ENCODE measurements at regions not wholly inside any gene's neighbourhood (a gene's known extent, or its start where the extent isn't known, plus 50 kb on each side); places are given as distances from the start of the nearest gene placed in this dataset.

GRCh38 chr18:76616373-76616772, 121.3 kb upstream of the ZNF516 start:
- Histone ChIP-seq H4K20me1 (ENCODE audit: insufficient read depth, low read length) (no peaks in the 10 kb centered on the region), H3K23ac (ENCODE audit: low read depth, low read length) (no peak overlapping the region), H3K4me2 (ENCODE audit: low read depth, low read length) (no peak overlapping the region), H3K4me1 (ENCODE audit: control insufficient read depth, insufficient read depth, low read length) (peaks cover 16% of the 10 kb centered on the region), H2AFZ (replicated peaks; ENCODE audit: low read length, poor library complexity) (no peak overlapping the region), H3K9me3 (ENCODE audit: control insufficient read depth, insufficient read depth, low read length) (no peaks in the 10 kb centered on the region), H2BK5ac (ENCODE audit: low read depth, low read length, poor library complexity, severe bottlenecking) (no peak overlapping the region), H2AK9ac (replicated peaks; ENCODE audit: low read depth, low read length, poor library complexity) (no peak overlapping the region), H3K27me3 (ENCODE audit: control insufficient read depth, insufficient read depth, low read length) (no peaks in the 10 kb centered on the region), H3K27ac (ENCODE audit: insufficient read depth, low read length) (no peak overlapping the region), H2BK15ac (ENCODE audit: low read depth, low read length) (no peak overlapping the region), H3K9ac (ENCODE audit: low read depth, low read length) (no peak overlapping the region), H4K91ac (ENCODE audit: insufficient read depth, low read depth, low read length) (no peak overlapping the region), H2AK5ac (ENCODE audit: low read depth, low read length) (no peak overlapping the region), H3K9me1 (ENCODE audit: insufficient read depth, low read length) (no peaks in the 10 kb centered on the region), H3K4me3 (ENCODE audit: insufficient read depth, low read depth, low read length) (no peak overlapping the region), H3K56ac (ENCODE audit: extremely low read depth, insufficient read depth, low read length) (no peak overlapping the region), H3K36me3 (ENCODE audit: control insufficient read depth, insufficient read depth, low read length) (no peaks in the 10 kb centered on the region), H3K18ac (ENCODE audit: low read depth, low read length) (no peak overlapping the region), H4K5ac (ENCODE audit: low read depth, low read length) (no peak overlapping the region), H3K79me1 (ENCODE audit: low read depth in 1 of 2, low read length in 2 of 2) (no peaks in the 10 kb centered on the region), H3K4ac (ENCODE audit: low read depth, low read length) (no peak overlapping the region), H2BK20ac (ENCODE audit: low read depth, low read length) (no peak overlapping the region), H3K14ac (replicated peaks; ENCODE audit: low read depth, low read length) (no peak overlapping the region), H2BK120ac (ENCODE audit: low read depth, low read length) (no peak overlapping the region), H4K8ac (ENCODE audit: low read depth in 2 of 2, low read length in 2 of 2) (no peak overlapping the region)
- DNase-seq, result no peak
- BruUV-seq (replicated peaks), result no TSS peak
- dilution Hi-C loops (cut with HindIII; ENCODE audit: low sequenced_read_pairs, unreplicated experiment) (no loop called here), intact Hi-C loops (cut with micrococcal nuclease) (no loop called here), in situ Hi-C loops (cut with MboI; ENCODE audit: low sequenced_read_pairs) (no loop called here)
- 82% methylated on average over 4 of the region's 7 CpGs; no CpG with 5 or more reads in 1 of the 2 experiments for WGBS, 2 experiments (ENCODE audit: extremely low coverage in 2 of 2, insufficient read length in 1 of 2)
- CTCF ChIA-PET, result no interaction called here
- TF ChIP-seq FOS (IDR thresholded peaks at IDR 0.05; ENCODE audit: low read depth, low read length) (no peak), MXI1 (IDR thresholded peaks at IDR 0.05; ENCODE audit: borderline replicate concordance, low read depth, low read length) (no peak), BHLHE40 (IDR thresholded peaks at IDR 0.05; ENCODE audit: low read depth, low read length) (no peak), NFE2L2 (IDR thresholded peaks at IDR 0.05; ENCODE audit: low read depth, low read length) (no peak), POLR2A (IDR thresholded peaks at IDR 0.05; ENCODE audit: low read depth, low read length) (no peak), MAZ (IDR thresholded peaks at IDR 0.05; ENCODE audit: borderline replicate concordance, low read depth, low read length) (no peak), SMC3 (IDR thresholded peaks at IDR 0.05; ENCODE audit: low read depth, low read length) (no peak), CEBPB (IDR thresholded peaks at IDR 0.05; ENCODE audit: low read depth, low read length) (no peak), RAD21 (IDR thresholded peaks at IDR 0.05; ENCODE audit: low read length) (no peak), RFX5 (IDR thresholded peaks at IDR 0.05; ENCODE audit: low read depth, low read length) (no peak), MAFK (IDR thresholded peaks at IDR 0.05; ENCODE audit: low read depth, low read length) (no peak), ELK1 (IDR thresholded peaks at IDR 0.05; ENCODE audit: borderline replicate concordance, low read depth, low read length) (no peak), CHD1 (IDR thresholded peaks at IDR 0.05; ENCODE audit: low read depth, low read length) (no peak)
- TF ChIP-seq, protein P1, sequence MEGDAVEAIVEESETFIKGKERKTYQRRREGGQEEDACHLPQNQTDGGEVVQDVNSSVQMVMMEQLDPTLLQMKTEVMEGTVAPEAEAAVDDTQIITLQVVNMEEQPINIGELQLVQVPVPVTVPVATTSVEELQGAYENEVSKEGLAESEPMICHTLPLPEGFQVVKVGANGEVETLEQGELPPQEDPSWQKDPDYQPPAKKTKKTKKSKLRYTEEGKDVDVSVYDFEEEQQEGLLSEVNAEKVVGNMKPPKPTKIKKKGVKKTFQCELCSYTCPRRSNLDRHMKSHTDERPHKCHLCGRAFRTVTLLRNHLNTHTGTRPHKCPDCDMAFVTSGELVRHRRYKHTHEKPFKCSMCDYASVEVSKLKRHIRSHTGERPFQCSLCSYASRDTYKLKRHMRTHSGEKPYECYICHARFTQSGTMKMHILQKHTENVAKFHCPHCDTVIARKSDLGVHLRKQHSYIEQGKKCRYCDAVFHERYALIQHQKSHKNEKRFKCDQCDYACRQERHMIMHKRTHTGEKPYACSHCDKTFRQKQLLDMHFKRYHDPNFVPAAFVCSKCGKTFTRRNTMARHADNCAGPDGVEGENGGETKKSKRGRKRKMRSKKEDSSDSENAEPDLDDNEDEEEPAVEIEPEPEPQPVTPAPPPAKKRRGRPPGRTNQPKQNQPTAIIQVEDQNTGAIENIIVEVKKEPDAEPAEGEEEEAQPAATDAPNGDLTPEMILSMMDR (conservative IDR thresholded peaks at IDR 0.05; ENCODE audit: low read depth, low read length), result no peak
- TF ChIP-seq, protein P2, sequence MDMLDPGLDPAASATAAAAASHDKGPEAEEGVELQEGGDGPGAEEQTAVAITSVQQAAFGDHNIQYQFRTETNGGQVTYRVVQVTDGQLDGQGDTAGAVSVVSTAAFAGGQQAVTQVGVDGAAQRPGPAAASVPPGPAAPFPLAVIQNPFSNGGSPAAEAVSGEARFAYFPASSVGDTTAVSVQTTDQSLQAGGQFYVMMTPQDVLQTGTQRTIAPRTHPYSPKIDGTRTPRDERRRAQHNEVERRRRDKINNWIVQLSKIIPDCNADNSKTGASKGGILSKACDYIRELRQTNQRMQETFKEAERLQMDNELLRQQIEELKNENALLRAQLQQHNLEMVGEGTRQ (IDR thresholded peaks at IDR 0.05; ENCODE audit: low read depth, low read length), result no peak
- POLR2A ChIA-PET (ENCODE audit: unreplicated experiment), result no interaction called here
- no peak for ATAC-seq (ENCODE audit: low read depth)

Measured in IMR-90 (cell line).